GM12891 (cell line): ENCODE measurements at regions not wholly inside any gene's neighbourhood (a gene's known extent, or its start where the extent isn't known, plus 50 kb on each side); places are given as distances from the start of the nearest gene placed in this dataset.

Experiments
- POLR2A ChIP-seq: IDR thresholded peaks from 2 replicates; pipeline ENCODE4 v1.6.1; 2011; ENCODE audit warnings: low read depth, low read length, control low read depth
- POLR2AphosphoS5 ChIP-seq: IDR thresholded peaks from 2 replicates; pipeline ENCODE4 v1.6.1; 2011; ENCODE audit warnings: low read depth, low read length, control low read depth
- POU2F2 ChIP-seq: IDR thresholded peaks from 2 replicates; pipeline ENCODE4 v1.6.1; 2011; ENCODE audit warnings: low read depth, mild to moderate bottlenecking, control low read depth, low read length, moderate library complexity
- SPI1 ChIP-seq: IDR thresholded peaks from 2 replicates; pipeline ENCODE4 v1.6.1; 2011; ENCODE audit warnings: low read depth, low read length, control low read depth
- TAF1 ChIP-seq: IDR thresholded peaks from 2 replicates; pipeline ENCODE4 v1.6.1; 2011; ENCODE audit warnings: low read depth, low read length, control low read depth

DNA sequence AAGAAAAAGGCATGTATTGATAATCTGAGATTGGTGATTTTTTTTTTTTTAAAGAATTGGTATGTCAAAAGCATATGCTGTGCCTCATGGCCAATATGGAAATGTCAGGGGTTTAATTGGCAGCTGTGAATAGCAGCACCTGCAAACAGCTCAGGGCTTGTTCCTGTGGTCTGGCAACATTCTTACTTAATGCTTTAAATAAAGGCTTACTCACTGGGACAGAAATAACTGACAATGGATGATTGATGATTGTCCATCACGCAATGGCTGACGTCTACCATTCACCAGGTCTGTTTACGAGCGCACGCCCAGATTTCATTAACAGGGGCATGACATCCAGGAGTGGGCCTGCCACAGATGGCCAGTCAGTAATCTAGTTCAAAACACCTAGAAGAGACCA is 66.7 kb downstream of the ETAA1 start:
- TF ChIP-seq SPI1 (no peak), TAF1 (no peak), POLR2A (no peak), POLR2AphosphoS5 (no peak), POU2F2 (no peak)
